BE2C (cell line): ENCODE measurements at regions not wholly inside any gene's neighbourhood (a gene's known extent, or its start where the extent isn't known, plus 50 kb on each side); places are given as distances from the start of the nearest gene placed in this dataset.

Experiments
- DNase-seq: peaks from one replicate; pipeline ENCODE4 v3.0.0-alpha.2; 2020
- H3K27me3 ChIP-seq: fragments of 250-450 bp; sonication (Bioruptor Pico); 2 replicates; pipeline ENCODE4 v1.5.1; 2020; ENCODE audit warnings: mild to moderate bottlenecking
- H3K36me3 ChIP-seq: fragments of 250-450 bp; sonication (Bioruptor Pico); 2 replicates; pipeline ENCODE4 v1.5.1; 2020; ENCODE audit warnings: mild to moderate bottlenecking
- H3K4me1 ChIP-seq: fragments of 250-450 bp; sonication (Bioruptor Pico); 2 replicates; pipeline ENCODE4 v1.5.1; 2020
- H3K4me3 ChIP-seq: 2 replicates; pipeline ENCODE4 v1.5.1; 2011; ENCODE audit warnings: low read depth, low read length
- H3K9me3 ChIP-seq: fragments of 250-450 bp; sonication (Bioruptor Pico); 2 replicates; pipeline ENCODE4 v1.5.1; 2020
- CTCF ChIP-seq: IDR thresholded peaks from 2 replicates; pipeline ENCODE4 v1.5.1; 2012; ENCODE audit warnings: mild to moderate bottlenecking, low read depth, low read length

GRCh38 chr9:26357803-26358344 lies 534.7 kb downstream of the CAAP1 start:
- H3K4me3 ChIP-seq: no peak overlapping the region
- no peak for TF ChIP-seq CTCF
- H3K4me1 ChIP-seq: no peaks in the 10 kb centered on the region; the same call in 1 of the 2 replicates
- no peaks in the 10 kb centered on the region for H3K36me3 ChIP-seq
- DNase-seq: no peak
- H3K27me3 ChIP-seq: no peaks in the 10 kb centered on the region
- no peaks in the 10 kb centered on the region for H3K9me3 ChIP-seq

- DNase-seq: no peak
- Histone ChIP-seq H3K4me3 (no peak overlapping the region), H3K4me1 (no peaks in the 10 kb centered on the region; the same call in 1 of the 2 replicates), H3K9me3 (no peaks in the 10 kb centered on the region), H3K36me3 (no peaks in the 10 kb centered on the region), H3K27me3 (no peaks in the 10 kb centered on the region)
- no peak for TF ChIP-seq CTCF
These were observed 536.1 kb downstream of the CAAP1 start for GRCh38 chr9:26356491-26356890.

GRCh38 chr9:26346942-26347477 lies 545.6 kb downstream of the CAAP1 start:
- no peaks in the 10 kb centered on the region for H3K36me3 ChIP-seq
- no peaks in the 10 kb centered on the region for H3K27me3 ChIP-seq
- no peaks in the 10 kb centered on the region; the same call in 1 of the 2 replicates for H3K4me1 ChIP-seq
- peak; percentile 11 for DNase-seq
- no peak overlapping the region for H3K4me3 ChIP-seq
- TF ChIP-seq CTCF: no peak
- H3K9me3 ChIP-seq: no peaks in the 10 kb centered on the region

- Histone ChIP-seq H3K4me3 (no peak overlapping the region), H3K4me1 (no peaks in the 10 kb centered on the region), H3K27me3 (no peaks in the 10 kb centered on the region), H3K9me3 (no peaks in the 10 kb centered on the region), H3K36me3 (no peaks in the 10 kb centered on the region)
- no peak for DNase-seq
- no peak for TF ChIP-seq CTCF
These were observed 551.1 kb downstream of the CAAP1 start for GRCh38 chr9:26341545-26341944.

GRCh38 chr9:26339796-26340195 lies 552.8 kb downstream of the CAAP1 start:
- DNase-seq: no peak
- Histone ChIP-seq H3K4me3 (no peak overlapping the region), H3K9me3 (no peaks in the 10 kb centered on the region), H3K36me3 (no peaks in the 10 kb centered on the region), H3K27me3 (no peaks in the 10 kb centered on the region), H3K4me1 (no peaks in the 10 kb centered on the region)
- no peak for TF ChIP-seq CTCF

- H3K27me3 ChIP-seq: no peaks in the 10 kb centered on the region
- H3K36me3 ChIP-seq: no peaks in the 10 kb centered on the region
- no peak for DNase-seq
- no peaks in the 10 kb centered on the region for H3K4me1 ChIP-seq
- no peaks in the 10 kb centered on the region for H3K9me3 ChIP-seq
- no peak overlapping the region for H3K4me3 ChIP-seq
- TF ChIP-seq CTCF: no peak
These were observed 557.5 kb downstream of the CAAP1 start for GRCh38 chr9:26335116-26335515.
